Activated T-cell treated with anti-CD3 and anti-CD28 coated beads, Interleukin-2, amount 50 U/mL, for 1 hour (primary cell): ENCODE measurements at regions not wholly inside any gene's neighbourhood (a gene's known extent, or its start where the extent isn't known, plus 50 kb on each side); places are given as distances from the start of the nearest gene placed in this dataset.

Source experiments
- DNase-seq: peaks from one replicate; pipeline ENCODE4 v3.0.0-alpha.2; 2020

DNA sequence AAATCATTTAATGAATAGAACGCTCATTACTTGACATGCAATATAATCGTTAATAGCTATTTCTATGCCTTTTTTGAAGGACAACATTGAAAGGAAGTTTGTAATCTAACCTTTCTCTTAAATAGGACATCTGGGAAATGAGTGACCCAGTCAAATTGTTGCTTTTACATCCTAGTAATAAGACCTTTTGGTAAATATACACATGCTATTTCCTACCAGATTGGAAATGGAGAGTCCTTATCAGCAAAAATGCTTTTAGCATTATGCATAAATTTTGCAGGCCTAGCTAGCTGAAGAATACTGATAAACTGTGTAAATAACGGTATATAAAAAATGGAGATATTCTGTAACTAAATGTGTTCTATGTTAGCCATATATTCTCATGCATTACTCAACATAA is 567.3 kb upstream of the DSEL start:
- no peak for DNase-seq

DNA sequence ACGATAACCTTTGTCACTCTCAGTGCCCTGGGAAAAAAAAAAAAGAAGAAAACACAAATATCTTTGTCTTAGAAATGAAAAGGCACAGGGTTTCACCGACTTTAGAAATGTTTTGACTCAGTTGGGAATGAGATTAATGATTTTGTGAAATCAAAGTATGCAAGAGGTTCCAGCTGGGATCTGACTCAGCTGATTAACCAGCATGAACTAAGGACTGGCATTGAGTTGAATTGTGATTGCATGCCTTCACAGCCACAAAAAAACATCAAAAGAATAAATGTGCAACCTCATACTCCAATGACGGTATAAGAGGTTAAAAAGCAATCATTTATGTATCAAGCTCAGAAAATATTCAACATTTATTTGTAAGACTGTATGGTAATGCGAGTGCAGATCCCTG is 566.6 kb upstream of the DSEL start:
- no peak for DNase-seq

DNA sequence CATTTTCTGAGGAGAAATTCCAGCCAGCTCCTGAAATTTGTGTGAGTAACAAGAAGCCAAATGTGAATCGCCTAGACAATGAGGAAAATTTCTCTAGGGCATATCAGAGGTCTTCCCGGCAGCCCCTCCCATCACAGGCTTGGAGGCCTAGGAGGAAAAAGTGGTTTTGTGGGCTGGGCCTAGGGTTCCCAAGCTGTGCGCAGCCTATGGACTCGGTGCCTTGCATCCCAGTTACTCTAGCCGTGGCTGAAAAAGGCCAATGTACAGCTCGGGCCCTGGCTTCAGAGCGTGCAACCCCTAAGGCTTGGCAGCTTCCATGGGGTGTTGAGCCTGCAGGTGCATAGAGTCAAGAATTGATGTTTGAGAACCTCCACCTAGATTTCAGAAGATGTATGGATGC is 556.2 kb upstream of the DSEL start:
- no peak for DNase-seq

DNA sequence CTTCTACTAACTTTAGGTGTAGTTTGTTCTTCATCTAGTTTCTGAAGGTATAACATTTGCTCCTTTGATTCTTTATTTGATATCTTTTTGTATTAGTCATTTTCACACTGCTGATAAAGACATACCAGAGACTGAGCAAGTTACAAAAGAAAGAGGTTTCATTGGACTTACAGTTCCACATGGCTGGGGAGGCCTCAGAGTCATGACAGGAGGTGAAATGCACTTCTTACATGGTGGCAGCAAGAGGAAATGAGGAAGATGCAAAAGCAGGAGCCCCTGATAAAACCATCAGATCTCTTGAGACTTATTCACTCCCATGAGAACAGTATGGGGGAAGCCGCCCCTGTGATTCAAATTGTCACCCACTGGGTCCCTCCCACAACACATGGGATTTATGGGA is 544.4 kb upstream of the DSEL start:
- DNase-seq, result no peak

DNA sequence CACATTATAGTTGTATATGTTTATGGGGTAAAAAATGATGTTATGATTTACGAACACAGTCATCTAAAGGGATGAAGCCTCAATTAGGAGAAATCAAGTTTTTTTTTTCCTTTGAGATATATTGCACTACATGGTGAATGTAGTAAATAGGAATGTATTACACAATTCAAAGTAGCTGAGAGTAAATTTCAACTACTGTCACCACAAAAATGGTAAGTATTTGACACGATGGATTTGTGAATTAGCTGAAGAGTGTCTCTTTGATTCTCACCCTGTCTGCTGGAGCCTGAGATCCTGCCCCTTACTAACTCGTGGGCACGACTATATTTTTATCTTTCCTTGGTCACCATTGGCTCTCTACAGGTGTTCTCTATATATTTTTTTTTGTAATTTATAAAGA is 540.4 kb upstream of the DSEL start:
- no peak for DNase-seq

DNA sequence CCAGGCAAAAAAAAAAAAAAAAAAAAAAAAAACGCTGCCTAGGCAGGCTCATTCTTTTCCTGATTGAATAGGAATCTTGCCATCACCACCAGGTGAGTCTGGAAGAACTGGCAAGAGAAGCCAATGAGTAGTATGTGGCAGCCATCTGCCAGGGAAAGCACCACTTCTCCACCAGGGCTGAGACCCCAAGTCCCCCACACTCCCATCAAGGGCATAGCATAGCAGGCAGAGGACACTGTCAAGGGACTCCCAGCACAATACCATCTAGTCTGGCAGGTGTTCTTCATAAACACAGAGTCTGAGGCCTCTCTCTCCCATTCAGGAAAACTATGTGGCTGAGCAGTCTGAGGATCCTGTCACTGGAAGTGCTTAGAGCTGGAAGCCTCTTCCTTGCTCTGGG is 538.1 kb upstream of the DSEL start:
- DNase-seq, result no peak

DNA sequence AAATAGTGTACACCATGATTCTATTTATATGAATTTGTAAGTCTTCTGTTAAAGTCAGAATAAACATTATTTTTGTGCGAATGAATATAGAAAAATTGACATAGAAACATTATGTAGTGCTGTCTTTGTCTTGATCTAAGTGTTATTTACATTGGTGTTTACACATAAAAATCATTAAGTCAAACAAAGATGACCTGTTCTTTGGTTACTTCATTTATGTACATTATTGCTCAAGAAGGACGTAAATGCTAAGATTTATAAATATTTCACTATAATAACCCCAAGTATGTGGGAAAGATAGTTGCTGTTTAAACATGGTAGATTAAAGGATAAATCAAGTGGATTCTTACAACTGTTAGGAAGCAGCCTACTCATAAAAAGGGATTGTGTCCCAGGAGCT is 536.8 kb upstream of the DSEL start:
- DNase-seq, result no peak

DNA sequence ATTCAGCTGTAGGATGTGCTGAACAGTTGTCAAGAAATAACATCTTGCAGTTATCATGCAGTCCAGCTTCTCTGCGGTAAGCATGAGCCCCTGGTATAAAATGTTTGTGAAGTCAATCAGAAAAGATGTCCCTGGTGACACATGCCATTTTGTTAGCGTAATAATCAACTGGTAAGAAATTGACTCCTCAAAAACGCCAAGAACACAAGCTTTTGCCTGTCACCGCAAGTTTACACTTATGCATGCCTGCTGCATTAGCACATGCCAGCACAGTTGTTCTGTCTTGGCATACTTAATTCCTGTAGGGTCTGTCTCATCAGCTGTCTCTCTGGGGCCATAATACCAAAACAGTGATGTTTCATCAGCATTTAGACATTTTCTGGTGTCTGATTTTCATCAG is 524.8 kb upstream of the DSEL start:
- DNase-seq, result no peak

DNA sequence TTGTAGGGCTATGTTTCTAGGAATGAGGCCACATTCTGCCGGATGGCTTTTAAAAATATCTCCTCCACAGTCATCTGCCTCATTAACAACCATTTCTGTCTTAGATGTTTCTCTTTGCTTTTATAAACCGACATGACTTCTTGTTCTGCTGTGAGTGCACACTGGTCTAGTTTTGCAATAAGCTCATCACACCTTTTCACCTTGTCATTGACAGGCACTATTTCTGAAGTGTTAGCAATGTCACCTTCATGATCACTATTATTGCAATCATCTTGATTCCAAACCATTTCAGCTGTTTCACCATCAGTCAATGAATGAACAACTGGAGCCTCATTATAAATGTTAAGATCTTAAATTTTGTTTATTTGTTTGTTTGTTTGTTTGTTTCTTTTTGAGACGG is 523.7 kb upstream of the DSEL start:
- no peak for DNase-seq

DNA sequence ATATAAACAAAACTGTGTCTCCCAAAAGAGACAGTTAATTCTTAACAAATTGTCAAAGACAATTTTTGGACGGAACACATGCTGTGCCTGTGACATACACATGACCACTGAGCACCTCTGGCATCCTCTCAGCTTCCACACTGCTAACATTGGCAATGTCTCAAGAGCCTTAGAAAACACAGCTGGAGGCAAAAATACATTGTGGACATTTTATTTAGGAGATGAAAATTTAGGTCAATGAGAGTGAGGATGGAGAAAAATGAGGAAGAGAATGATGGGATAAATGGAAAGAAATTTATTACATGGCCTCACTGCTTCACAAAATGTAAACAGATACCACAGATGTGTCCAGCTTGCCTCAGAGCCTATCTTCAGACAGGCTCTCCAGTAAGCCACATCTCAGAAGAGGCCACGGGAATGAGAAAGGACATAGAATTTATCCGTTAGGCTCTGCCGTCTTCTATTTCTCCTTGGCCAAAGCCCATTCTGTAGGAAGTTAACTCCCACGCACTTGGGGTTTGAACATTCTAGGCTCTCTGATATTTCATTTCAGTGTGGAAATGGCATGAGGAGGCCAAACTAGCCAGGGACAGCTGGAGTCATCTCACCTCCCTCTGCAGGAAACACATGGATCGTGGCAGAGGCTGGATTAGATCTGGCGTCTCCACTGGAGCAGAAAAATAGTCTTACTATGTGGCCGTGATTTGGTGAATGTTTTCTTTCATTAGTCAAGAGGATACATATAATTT is 519.4 kb upstream of the DSEL start:
- DNase-seq, result no peak

DNA sequence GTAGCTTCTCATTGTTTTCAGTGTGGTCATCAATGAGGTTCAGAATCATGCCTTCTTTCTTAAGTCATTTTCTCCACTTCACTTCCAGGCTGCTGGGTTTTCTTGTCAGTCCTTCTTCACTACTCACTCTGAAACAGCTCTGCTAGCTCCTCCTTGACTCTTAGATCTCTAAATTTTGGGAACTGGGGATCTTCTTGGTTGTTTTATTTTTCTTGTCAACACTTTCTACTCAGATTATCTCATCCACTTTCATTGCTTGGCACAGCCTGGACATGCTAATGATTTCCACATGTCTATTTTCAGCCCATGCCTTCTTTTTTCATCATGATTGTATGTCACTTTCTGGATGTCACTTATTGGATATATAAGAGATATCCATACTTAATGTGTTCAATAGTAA is 517.8 kb upstream of the DSEL start:
- DNase-seq, result no peak

DNA sequence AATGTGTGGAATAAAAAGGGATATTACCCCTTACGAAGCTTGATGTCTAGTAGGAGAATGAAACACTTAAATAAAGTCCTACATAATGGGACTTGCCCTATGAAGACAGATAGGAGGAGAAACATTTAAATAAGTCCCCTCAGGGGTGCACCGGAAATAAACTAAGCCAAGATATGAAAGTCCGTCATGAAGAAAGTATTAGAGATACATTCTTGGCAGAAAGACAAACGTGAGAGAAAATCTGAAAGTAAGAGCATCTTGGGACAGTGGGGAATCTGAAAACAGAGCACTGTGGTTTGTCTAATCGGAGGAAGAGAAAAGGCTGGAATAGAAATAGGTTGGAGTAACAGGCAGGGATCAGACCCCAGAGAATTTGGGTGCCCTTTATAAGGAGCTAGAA is 516.9 kb upstream of the DSEL start:
- no peak for DNase-seq

DNA sequence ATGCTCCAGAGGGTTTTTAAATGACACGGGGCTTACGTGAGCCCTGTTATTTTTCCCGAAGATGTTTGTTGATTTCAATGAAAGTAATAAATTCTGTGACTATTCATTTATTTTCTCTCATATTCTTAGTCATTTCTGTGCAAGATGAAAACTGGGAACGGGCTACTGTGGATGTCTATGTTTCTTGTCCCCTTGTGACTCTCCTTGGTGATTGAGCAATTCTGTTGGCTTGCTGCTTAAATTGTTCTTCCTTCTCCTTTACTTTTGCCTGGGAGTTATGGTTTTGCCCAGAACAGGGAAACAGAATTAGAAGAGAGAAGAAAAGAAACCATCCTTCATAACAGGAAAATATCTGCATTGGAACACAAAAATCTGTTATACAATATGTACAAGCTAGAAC is 508.2 kb upstream of the DSEL start:
- DNase-seq, result no peak

DNA sequence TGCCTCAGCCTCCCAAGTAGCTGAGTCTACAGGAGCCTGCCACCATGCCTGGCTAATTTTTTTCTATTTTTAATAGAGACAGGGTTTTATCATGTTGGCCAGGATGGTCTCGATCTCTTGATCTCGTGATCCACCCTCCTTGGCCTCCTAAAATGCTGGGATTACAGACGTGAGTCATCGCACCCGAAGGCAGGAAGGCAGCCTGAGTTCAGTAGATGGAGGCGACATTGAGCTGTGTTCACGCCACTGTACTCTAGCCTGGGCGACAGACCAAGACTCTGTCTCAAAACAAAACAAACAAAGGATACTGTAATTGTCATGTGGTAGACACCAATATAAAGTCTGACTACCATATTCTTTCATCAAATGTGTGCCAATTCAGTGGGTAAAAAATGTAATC is 500.9 kb upstream of the DSEL start:
- DNase-seq, result no peak

DNA sequence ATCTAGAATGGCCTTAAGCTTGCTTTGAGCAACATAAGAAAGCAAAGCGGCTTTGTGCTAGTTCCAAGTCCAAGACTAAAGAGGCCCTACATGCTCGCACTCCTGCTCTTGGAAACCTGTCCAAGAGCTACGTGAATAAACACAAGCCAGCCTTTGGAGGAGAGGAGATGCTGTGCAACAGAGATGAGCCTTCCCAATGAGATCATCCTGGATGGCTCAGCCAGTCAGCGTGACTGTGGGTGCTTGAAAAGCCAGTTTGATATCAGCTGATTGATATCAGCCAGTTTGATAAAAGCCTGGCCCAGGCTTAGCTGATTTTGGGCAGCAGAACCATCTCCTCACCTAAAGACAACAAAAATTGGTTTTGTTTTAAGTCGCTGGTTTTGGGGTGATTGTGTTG is 481.0 kb upstream of the DSEL start:
- DNase-seq, result no peak

DNA sequence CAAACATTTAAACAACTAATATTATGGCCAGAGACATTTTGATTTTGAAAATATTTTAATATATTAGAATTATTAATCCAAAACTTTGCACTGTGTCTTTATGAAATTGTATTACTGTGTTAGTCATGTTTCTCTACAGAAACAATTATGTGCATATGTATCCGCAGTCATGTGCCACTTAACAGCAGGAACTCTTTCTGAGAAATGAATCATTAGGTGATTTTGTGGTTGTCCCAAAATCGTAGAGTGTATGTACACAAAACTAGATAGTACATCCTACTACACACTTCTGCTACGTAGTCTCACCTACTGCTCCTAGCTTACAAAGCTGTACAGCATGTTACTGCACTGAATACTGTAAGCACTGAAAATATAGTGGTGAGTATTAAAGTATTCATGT is 479.2 kb upstream of the DSEL start:
- no peak for DNase-seq

DNA sequence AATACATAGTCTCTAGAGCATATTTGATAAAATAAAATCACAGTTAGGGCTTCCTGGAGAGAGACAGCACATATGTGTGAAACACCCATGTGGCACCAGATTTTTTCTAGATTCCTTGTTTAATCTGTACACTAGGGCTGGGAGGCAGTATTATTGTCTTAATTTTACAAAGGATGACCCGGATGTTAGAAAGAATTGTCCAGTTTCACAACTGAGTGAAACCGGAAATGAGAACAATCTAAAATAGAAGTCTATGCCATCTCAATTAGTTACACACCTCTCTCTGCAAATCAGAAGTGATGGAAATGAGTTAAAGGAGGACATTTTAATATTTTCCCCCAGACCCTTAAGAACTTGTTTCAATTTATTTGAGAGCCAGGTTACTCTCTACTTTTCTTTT is 463.7 kb upstream of the DSEL start:
- no peak for DNase-seq

DNA sequence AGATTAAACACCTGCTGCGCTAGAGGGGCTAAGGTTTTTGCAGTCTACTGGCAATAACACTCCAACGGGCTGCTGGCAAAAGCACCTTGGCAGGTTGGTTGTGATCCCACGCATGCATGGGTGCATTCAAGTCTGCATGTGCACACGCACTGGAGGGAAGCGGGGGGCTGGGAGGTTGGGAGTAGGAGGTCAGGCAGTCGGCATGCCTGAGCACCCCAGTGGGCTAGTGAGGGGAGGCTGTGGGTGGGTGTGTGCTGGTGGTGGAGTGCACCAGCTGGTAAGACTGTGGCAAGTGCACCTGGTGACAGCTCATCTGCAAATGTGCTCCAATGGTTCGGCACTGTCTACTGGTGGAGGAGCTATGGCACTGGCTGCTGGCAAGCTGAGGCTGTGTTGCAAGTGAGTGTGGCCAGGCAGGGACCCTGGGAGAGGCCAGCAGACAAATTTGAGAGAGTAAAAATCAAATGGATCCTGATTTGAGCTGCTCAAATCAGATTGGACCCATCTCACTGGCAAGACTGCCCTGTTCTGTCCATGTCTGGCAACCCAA is 460.6 kb upstream of the DSEL start:
- DNase-seq, result no peak

DNA sequence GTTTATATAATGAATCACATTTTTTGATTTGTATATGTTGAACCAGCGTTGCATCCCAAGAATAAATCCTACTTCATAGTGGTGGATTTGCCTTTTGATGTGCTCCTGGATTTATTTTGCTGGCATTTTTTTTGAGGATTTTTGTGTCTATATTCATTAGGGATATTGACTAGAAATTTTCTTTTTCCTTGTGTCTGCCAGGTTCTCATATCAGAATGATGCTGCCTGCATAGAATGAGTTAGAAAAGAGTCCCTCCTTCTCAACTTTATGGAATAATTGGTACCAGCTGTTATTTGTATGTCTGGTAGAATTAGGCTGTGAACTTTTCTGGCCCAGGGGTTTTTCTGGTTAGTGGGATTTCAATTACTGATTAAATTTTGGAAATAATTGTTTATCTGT is 457.4 kb upstream of the DSEL start:
- DNase-seq, result no peak

DNA sequence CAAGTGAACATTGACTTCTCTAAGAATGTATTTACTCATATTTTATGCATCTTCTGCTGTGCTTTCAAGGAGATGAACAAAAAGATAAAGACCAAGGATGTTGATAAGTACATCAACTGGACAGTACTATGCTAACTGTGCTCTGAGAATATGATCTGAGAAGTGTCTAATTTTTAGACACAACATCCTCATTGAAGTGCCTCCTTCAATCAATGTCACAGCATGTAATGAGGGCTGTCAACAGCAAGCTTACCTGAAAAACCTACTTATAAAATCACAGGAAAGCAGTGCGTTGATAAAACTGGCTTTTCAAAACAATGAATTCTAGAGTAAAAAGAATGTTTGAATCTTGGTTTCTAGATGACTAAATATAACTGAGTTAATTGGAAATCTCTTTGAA is 452.9 kb upstream of the DSEL start:
- no peak for DNase-seq

DNA sequence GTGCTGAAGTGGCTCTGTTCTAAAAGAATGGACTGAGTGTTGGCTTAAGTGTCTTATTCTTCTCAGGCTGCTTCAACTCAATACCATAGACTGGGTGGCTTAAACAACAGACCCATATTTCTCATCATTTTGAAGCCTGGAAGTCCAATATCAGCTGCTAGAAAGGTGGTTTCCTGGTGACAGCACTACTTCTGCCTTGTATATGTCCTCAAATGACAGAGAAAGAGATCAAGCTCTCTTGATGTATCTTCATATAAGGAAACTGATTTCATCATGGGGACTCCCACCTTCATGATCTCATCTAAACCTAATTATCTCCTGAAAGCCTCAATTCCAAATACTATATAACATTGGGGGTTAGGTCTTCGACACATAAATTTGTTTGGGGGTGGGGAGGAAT is 449.7 kb upstream of the DSEL start:
- no peak for DNase-seq

DNA sequence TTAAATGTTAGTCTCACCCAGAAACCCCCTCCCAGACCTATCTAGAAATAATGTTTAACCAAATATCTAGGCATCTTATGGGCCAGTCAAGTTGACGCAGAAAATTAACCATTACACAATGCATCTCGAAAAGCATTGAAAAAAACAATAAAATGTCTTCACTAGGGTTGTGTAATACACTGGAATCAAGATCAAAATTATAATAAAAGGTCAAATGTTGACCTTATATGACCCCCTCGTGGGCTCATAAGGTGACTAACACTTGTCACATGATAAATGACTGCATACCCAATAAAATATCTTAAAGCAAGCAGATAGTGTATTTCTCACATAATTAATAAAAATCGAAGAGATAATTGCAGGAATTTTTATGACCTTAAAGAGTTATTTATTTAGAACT is 447.9 kb upstream of the DSEL start:
- DNase-seq, result no peak

DNA sequence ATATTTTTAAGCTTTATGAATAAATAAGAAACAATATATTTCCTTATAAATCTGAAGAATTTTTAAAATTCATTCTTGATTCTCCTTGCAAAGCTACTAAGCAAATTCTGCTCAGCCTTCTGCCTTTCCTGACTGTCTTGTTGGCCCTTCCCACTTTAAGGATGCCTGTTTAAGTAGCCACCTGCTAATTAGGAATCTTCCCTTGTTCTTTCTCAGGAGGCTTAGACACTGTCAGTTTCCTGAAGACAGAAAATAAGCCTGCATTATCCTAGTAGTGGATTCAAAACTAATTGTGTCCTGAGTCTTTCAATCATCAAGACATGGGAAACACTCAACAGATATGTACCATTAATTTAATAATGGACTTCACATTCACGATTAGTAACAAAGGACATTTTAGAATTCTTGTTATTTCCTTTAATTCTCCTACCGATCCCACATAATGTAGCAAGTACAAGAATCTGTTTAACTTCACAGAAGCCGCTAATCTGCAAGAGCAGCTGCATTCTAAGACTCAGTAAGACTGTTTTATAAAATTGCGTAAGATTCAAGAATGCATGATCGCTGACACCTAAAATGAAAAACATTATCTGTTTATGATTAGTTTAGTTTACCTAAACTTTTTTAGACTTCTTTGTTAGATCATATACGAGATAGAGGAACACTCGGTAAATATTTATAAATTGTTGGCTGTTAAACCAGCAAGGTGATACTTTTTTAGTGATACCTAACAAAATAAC is 445.4 kb upstream of the DSEL start:
- no peak for DNase-seq

DNA sequence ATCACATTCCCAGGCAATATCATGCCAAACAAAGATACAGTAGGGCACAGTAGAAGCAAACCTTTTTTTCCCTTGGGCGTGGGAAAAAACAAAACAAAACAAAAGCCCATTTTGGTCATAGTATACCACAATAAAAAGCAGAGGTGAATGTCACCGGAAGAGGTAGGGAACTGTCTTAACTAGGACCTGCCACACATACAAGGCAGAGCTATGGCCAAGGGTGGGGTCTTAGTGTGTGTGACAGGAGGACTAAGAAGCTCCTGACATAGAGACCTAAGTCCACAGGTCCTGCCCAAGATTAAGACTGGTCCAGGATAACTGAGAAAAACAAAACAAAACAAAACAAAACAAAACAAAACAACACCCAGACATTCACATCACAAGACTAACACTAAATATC is 441.2 kb upstream of the DSEL start:
- no peak for DNase-seq

DNA sequence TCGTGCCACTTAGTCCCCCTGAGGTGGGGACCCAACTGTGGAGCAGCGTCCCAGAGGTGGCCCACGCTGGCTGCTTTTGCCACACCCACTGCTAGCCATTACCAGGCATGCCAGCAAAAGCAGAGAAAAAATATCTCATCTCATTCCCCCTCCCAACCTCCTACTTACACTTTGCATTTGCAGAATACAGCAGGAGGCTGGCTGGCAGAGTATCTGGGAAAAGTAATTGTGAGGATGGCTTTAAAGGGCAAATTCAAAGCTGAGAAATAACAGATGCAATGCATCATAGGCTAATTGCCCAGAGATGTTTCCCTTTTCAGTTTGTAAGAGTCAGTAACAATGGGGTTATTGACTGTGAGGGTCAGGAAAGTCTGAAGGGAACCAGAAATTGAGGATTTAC is 438.1 kb upstream of the DSEL start:
- no peak for DNase-seq
